GM13977 (cell line): ENCODE measurements at regions not wholly inside any gene's neighbourhood (a gene's known extent, or its start where the extent isn't known, plus 50 kb on each side); places are given as distances from the start of the nearest gene placed in this dataset.

Source experiments
- DNase-seq: peaks from one replicate; pipeline ENCODE4 v3.0.0; 2012; ENCODE audit warnings: low spot score
- CTCF ChIP-seq: IDR thresholded peaks from 2 replicates; pipeline ENCODE4 v1.5.1; 2012; ENCODE audit warnings: mild to moderate bottlenecking, control low read depth; ENCODE audit not compliant: insufficient read depth; ENCODE audit errors: extremely low read depth, missing control alignments
- in situ Hi-C: fragments of 300-500 bp; cut with MboI; formaldehyde crosslinking; loops from one replicate; pipeline ENCODE4 v1.12.0; 2022; ENCODE audit warnings: low sequenced_read_pairs, low pct_unique_long_range_greater_than_20kb, mixed read lengths, inconsistent platforms; ENCODE audit not compliant: unreplicated experiment

- in situ Hi-C loops = no loop called here
- no peak for TF ChIP-seq CTCF
- no peak for DNase-seq
These were observed 736.3 kb downstream of the TYW1 start for GRCh38 chr7:67732898-67733297.

DNA sequence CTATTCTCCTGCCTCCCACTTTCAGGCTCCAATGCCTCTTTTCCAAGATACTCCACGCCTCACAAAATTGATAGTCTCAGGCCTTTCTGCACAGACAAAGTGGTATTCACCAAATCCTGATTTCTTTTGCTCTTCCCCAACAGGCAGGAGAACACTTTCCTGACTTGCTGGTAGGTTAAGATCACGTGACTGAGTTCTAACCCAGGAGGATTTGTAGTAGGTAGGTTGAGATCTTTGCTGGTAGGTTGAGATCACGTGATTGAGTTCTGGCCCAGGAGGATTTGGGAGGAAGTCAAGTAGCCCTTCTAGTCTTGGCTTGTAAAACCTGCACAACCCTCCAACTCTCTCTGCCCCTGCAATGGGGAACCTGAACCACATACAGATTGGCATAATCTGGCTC lies 741.5 kb downstream of the TYW1 start:
- no peak for DNase-seq
- no peak for TF ChIP-seq CTCF
- in situ Hi-C loops = no loop called here

GRCh38 chr7:67738958-67739357 lies 742.3 kb downstream of the TYW1 start:
- no peak for TF ChIP-seq CTCF
- no peak for DNase-seq
- in situ Hi-C loops = no loop called here

GRCh38 chr7:67743501-67743900 lies 746.9 kb downstream of the TYW1 start:
- DNase-seq = no peak
- in situ Hi-C loops = no loop called here
- TF ChIP-seq CTCF = no peak

DNA sequence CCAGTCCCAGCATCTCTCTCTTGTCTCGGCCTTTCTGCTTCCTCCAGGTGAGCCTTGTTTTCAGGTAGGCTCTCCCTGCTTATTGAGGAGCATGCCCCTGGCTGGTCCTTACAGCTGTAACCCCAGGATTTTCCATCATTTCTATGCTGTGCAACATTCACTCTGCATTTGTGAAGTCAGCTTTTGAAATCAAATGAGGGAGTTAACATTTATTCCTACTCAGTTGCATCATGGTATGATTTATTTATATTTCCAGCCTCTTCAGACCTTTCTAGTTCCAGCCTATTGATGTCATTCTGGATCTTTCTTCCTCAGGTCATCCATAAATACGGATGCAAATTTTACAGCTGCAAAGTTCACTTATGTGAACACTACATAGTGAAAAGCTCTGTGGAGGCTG lies 755.6 kb downstream of the TYW1 start:
- DNase-seq = no peak
- no peak for TF ChIP-seq CTCF
- in situ Hi-C loops = no loop called here

DNA sequence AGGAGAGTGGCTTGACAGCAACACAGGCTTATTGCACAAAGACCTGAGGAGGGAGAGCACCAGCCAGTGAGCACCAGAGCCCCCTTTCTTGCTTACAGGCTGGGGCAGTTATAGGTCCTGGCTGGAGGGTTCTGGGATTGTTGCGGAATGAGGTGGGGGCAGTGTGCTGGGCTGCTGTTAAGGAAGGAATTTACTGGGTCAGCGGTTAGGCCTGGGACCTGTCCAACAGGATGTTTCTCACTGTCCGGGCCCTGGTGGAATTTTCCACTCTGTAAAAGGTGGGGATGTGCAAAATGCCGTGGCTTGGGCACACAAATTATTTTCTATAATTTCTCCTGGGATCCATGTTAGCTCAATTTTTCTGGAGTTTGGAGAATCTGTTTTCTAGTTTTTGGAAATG lies 757.3 kb downstream of the TYW1 start:
- DNase-seq = no peak
- no peak for TF ChIP-seq CTCF
- in situ Hi-C loops = no loop called here

DNA sequence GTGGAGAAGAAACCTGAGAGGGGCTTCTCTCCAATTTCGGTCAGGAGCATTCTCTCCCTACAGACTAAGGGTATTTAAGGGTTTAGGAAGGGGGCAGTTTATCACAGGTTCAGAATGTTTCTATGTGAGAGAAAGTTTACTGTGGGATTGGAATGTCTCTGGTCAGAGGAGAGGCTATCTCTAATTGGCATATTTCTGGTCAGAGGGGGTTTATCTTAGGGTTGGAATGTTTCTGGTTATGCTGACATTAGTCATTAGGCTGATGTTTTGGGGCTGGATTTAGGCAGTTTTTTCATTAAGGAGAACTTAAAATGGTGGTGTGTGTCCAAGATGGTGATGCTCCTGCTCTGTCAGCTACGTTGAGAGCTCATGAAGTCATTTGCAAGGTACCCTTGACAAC lies 758.0 kb downstream of the TYW1 start:
- in situ Hi-C loops = no loop called here
- no peak for TF ChIP-seq CTCF

More for the DNA sequence above, 758.0 kb downstream of the TYW1 start:
- DNase-seq = no peak
